ENCODE measurements at regions not wholly inside any gene's neighbourhood (a gene's known extent, or its start where the extent isn't known, plus 50 kb on each side); places are given as distances from the start of the nearest gene placed in this dataset.

DNA sequence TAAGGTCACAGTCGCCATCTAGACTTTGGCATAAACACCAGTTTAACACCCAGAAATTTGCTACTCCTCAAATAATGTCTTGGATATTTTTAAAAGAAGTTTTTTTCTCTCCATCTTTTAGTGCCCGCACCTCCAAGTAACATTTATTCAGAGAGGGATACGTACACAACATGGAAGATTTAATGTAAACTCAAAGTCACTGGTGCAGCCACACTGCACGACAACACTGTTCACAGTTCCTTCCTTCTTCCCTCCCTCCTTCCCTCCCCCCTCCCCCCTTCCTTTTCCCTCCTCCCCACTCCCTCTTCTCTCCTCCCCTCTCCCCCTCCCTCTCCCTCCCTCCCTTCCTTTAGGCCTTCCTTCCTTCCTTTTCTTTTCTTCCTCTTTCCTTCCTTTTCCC is 56.5 kb downstream of the NPPC start:
- no peak for TF ChIP-seq RAD21 (IDR thresholded peaks at IDR 0.05; ENCODE audit: low read depth)
- TF ChIP-seq EGR1 (IDR thresholded peaks at IDR 0.05; ENCODE audit: low read depth) = no peak
- TF ChIP-seq POLR2A (IDR thresholded peaks at IDR 0.05; ENCODE audit: borderline replicate concordance, extremely low read depth, insufficient read depth, insufficient read length) = no peak
- TF ChIP-seq, protein P1, sequence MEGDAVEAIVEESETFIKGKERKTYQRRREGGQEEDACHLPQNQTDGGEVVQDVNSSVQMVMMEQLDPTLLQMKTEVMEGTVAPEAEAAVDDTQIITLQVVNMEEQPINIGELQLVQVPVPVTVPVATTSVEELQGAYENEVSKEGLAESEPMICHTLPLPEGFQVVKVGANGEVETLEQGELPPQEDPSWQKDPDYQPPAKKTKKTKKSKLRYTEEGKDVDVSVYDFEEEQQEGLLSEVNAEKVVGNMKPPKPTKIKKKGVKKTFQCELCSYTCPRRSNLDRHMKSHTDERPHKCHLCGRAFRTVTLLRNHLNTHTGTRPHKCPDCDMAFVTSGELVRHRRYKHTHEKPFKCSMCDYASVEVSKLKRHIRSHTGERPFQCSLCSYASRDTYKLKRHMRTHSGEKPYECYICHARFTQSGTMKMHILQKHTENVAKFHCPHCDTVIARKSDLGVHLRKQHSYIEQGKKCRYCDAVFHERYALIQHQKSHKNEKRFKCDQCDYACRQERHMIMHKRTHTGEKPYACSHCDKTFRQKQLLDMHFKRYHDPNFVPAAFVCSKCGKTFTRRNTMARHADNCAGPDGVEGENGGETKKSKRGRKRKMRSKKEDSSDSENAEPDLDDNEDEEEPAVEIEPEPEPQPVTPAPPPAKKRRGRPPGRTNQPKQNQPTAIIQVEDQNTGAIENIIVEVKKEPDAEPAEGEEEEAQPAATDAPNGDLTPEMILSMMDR (IDR thresholded peaks at IDR 0.05 in 2 of 3, conservative IDR thresholded peaks at IDR 0.05 in 1 of 3; ENCODE audit: borderline replicate concordance in 1 of 3, insufficient read depth in 1 of 3, low read depth in 2 of 3, low read length in 2 of 3) = no peak
- TF ChIP-seq, protein P2, sequence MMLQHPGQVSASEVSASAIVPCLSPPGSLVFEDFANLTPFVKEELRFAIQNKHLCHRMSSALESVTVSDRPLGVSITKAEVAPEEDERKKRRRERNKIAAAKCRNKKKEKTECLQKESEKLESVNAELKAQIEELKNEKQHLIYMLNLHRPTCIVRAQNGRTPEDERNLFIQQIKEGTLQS (IDR thresholded peaks at IDR 0.05) = no peak
- TF ChIP-seq SIN3A (IDR thresholded peaks at IDR 0.05; ENCODE audit: low read depth) = no peak
- TF ChIP-seq YY1 (IDR thresholded peaks at IDR 0.05; ENCODE audit: extremely low read depth, insufficient replicate concordance, low read depth, low read length) = no peak
- no peak for TF ChIP-seq POLR2AphosphoS5 (IDR thresholded peaks at IDR 0.05; ENCODE audit: low read depth, low read length)

All from HCT116 (cell line).